HL-60/S4 treated with phorbol 12-myristate 13-acetate at 8.2 ng/mL for 4 days and 3 days (cell line): ENCODE measurements at regions not wholly inside any gene's neighbourhood (a gene's known extent, or its start where the extent isn't known, plus 50 kb on each side); places are given as distances from the start of the nearest gene placed in this dataset.

Source experiments
- in situ Hi-C: fragments of 300-500 bp; cut with MboI; formaldehyde crosslinking; loops from 2 replicates; pipeline ENCODE4 v1.15.0; 2022; ENCODE audit warnings: low sequenced_read_pairs

GRCh38 chr1:221408117-221408803 lies 333.6 kb downstream of the DUSP10 start:
- in situ Hi-C loops = no loop called here

- in situ Hi-C loops = no loop called here
Measured at GRCh38 chr1:221411283-221411682, 330.6 kb downstream of the DUSP10 start.

GRCh38 chr1:221414772-221415539 lies 326.9 kb downstream of the DUSP10 start:
- in situ Hi-C loops = no loop called here

GRCh38 chr1:221415651-221416050 lies 326.2 kb downstream of the DUSP10 start:
- in situ Hi-C loops = no loop called here

GRCh38 chr1:221416142-221416541 lies 325.7 kb downstream of the DUSP10 start:
- in situ Hi-C loops = no loop called here

- in situ Hi-C loops = no loop called here
Measured at GRCh38 chr1:221416723-221417122, 325.2 kb downstream of the DUSP10 start.

- in situ Hi-C loops = no loop called here
Measured at GRCh38 chr1:221418346-221418745, 323.5 kb downstream of the DUSP10 start.

GRCh38 chr1:221419513-221420095 lies 322.3 kb downstream of the DUSP10 start:
- in situ Hi-C loops = no loop called here

GRCh38 chr1:221429264-221429663 lies 312.6 kb downstream of the DUSP10 start:
- in situ Hi-C loops = loop anchor here (25.0 kb wide), 1 partner anchor 567 kb away; no protein-coding TSS in a partner anchor

- in situ Hi-C loops = loop anchor here (25.0 kb wide), 1 partner anchor 568 kb away; no protein-coding TSS in a partner anchor
Measured at GRCh38 chr1:221430152-221430960, 311.5 kb downstream of the DUSP10 start.

- in situ Hi-C loops = loop anchor here (25.0 kb wide), 1 partner anchor 569 kb away; no protein-coding TSS in a partner anchor
Measured at GRCh38 chr1:221431068-221431651, 310.7 kb downstream of the DUSP10 start.

- in situ Hi-C loops = loop anchor here (25.0 kb wide), 1 partner anchor 570 kb away; no protein-coding TSS in a partner anchor
Measured at GRCh38 chr1:221431961-221432360, 309.9 kb downstream of the DUSP10 start.

- in situ Hi-C loops = loop anchor here (25.0 kb wide), 1 partner anchor 573 kb away; no protein-coding TSS in a partner anchor
Measured at GRCh38 chr1:221435504-221435904, 306.4 kb downstream of the DUSP10 start.

- in situ Hi-C loops = loop anchor here (25.0 kb wide), 1 partner anchor 575 kb away; no protein-coding TSS in a partner anchor
Measured at GRCh38 chr1:221437171-221437570, 304.7 kb downstream of the DUSP10 start.

- in situ Hi-C loops = loop anchor here (25.0 kb wide), 1 partner anchor 576 kb away; no protein-coding TSS in a partner anchor
Measured at GRCh38 chr1:221437926-221438325, 304.0 kb downstream of the DUSP10 start.

- in situ Hi-C loops = loop anchor here (25.0 kb wide), 1 partner anchor 577 kb away; no protein-coding TSS in a partner anchor
Measured at GRCh38 chr1:221439008-221439746, 302.7 kb downstream of the DUSP10 start.

- in situ Hi-C loops = loop anchor here (25.0 kb wide), 1 partner anchor 578 kb away; no protein-coding TSS in a partner anchor
Measured at GRCh38 chr1:221439747-221440501, 302.0 kb downstream of the DUSP10 start.

GRCh38 chr1:221440658-221441057 lies 301.2 kb downstream of the DUSP10 start:
- in situ Hi-C loops = loop anchor here (25.0 kb wide), 1 partner anchor 578 kb away; no protein-coding TSS in a partner anchor
